GM20000 (cell line): ENCODE measurements at regions not wholly inside any gene's neighbourhood (a gene's known extent, or its start where the extent isn't known, plus 50 kb on each side); places are given as distances from the start of the nearest gene placed in this dataset.

Experiments used
- DNase-seq: peaks from one replicate; pipeline ENCODE4 v3.0.0; 2012; ENCODE audit warnings: low spot score
- TF ChIP-seq, protein P1 (sequence below): IDR thresholded peaks from 2 replicates; pipeline ENCODE4 v1.5.1; 2012; ENCODE audit warnings: mild to moderate bottlenecking, control low read depth; ENCODE audit errors: extremely low read depth, missing control alignments

DNA sequence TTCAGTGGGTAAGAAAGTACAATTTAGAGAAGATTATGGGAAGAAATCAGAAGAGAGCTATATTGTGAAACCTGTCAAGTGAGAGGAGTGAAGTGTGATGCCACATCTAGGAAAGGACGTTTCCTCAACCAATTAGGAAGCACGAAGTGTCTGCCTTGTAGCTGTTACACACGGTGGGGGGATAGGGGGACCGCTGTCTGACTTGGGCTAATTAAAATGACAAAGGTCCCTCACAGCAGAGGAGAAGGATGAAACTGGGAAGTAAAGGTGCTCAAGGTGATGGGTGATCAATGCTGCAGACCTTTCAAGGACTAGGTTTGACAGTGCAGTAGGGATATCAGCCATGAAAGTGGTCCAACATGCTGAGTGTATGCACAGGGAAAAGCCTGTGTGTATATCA lies 181.1 kb upstream of the PRSS16 start:
- DNase-seq: no peak

GRCh38 chr6:27066802-27067201 lies 180.7 kb upstream of the PRSS16 start:
- TF ChIP-seq, protein P1, sequence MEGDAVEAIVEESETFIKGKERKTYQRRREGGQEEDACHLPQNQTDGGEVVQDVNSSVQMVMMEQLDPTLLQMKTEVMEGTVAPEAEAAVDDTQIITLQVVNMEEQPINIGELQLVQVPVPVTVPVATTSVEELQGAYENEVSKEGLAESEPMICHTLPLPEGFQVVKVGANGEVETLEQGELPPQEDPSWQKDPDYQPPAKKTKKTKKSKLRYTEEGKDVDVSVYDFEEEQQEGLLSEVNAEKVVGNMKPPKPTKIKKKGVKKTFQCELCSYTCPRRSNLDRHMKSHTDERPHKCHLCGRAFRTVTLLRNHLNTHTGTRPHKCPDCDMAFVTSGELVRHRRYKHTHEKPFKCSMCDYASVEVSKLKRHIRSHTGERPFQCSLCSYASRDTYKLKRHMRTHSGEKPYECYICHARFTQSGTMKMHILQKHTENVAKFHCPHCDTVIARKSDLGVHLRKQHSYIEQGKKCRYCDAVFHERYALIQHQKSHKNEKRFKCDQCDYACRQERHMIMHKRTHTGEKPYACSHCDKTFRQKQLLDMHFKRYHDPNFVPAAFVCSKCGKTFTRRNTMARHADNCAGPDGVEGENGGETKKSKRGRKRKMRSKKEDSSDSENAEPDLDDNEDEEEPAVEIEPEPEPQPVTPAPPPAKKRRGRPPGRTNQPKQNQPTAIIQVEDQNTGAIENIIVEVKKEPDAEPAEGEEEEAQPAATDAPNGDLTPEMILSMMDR: no peak
- no peak for DNase-seq

More for the DNA sequence above, 181.1 kb upstream of the PRSS16 start:
- TF ChIP-seq, protein P1: no peak

GRCh38 chr6:27073441-27073840 lies 174.1 kb upstream of the PRSS16 start:
- TF ChIP-seq, protein P1: no peak
- DNase-seq: no peak

GRCh38 chr6:27076116-27076515 lies 171.4 kb upstream of the PRSS16 start:
- TF ChIP-seq, protein P1: no peak
- DNase-seq: no peak

- DNase-seq: peak; percentile 48
- TF ChIP-seq, protein P1: peak; percentile 47
Measured at GRCh38 chr6:27078734-27079357, 168.7 kb upstream of the PRSS16 start.

GRCh38 chr6:27081188-27081587 lies 166.3 kb upstream of the PRSS16 start:
- TF ChIP-seq, protein P1: no peak
- DNase-seq: no peak

GRCh38 chr6:27081931-27082330 lies 165.6 kb upstream of the PRSS16 start:
- DNase-seq: no peak
- TF ChIP-seq, protein P1: no peak
